Umbilical cord (tissue), 1 donor: ENCODE measurements at regions not wholly inside any gene's neighbourhood (a gene's known extent, or its start where the extent isn't known, plus 50 kb on each side); places are given as distances from the start of the nearest gene placed in this dataset.
A peak's percentile ranks its signal among the peaks of the same experiment; 100 is the strongest.
"Not testable (repeated sequence)": the region's sequence is repeated elsewhere in the genome, so short reads cannot be mapped to it uniquely, and the experiment has no call there.

Experiments used
- DNase-seq: peaks from one replicate; pipeline ENCODE4 v3.0.0-alpha.2; 2015; ENCODE audit warnings: low spot score

DNA sequence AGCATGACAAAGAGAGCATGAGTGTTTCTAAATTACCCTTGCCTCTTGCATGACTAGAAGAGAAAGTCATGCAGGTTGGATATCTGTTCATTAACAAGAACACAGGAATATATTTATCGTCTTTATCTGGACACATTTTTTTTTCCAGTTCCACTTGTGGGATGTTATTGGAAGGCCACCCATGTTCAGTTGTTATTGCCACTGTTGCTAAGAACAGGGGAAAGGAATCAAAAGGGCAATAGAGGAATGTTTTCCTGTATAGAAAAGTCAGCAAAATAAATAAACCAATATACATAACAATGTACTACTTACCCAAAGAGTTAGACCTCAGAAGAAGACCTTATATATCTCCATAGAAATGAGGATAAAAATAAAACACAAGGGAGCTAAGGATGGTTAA is 270.1 kb downstream of the QDPR start:
- DNase-seq = no peak

- DNase-seq = no peak
Measured at GRCh38 chr4:17238633-17239032, 273.3 kb downstream of the QDPR start.

DNA sequence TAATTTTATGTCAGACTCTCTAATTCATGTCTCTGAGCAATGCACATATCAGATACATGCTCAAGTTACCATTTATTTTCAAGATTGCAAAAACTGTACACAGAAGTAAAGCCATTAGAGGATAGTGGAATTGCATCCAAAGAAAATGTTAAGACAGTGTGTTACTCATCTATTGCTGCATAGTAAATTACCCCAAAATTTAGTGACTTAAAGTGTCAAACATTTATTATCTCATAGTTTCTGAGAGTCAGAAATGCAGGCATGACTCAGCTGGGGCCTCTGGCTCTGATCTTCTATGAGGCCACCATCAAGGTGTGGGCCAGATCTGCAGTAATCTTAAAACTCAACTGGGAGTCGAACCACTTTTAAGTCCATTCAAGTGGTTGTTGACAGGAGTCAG is 275.2 kb downstream of the QDPR start:
- peak; percentile 61 for DNase-seq

- no peak for DNase-seq
Measured at GRCh38 chr4:17234678-17235077, 277.2 kb downstream of the QDPR start.

GRCh38 chr4:17232566-17233253 is 279.2 kb downstream of the QDPR start:
- DNase-seq = peak; percentile 96

- DNase-seq = not testable (repeated sequence)
Measured at GRCh38 chr4:17231880-17232475, 279.9 kb downstream of the QDPR start.

DNA sequence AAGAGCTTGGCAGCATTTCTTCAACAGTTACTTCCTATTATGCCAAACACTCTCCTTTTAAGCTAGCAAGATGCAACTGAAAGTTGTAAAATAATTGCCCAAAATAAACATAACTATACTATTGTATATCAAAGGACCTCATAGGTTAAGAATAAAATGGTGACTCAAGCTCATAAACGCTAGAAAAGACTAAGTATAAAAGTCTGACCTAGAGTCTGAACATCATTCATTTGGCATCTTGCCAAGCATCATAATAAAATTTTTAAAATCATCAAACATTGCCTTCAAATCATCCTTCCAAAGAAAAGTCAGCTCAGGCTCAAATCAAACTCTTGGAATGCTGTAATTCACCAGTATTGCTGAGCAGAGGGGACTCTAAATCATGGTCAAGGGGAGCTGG is 281.2 kb downstream of the QDPR start:
- DNase-seq = peak; percentile 20

DNA sequence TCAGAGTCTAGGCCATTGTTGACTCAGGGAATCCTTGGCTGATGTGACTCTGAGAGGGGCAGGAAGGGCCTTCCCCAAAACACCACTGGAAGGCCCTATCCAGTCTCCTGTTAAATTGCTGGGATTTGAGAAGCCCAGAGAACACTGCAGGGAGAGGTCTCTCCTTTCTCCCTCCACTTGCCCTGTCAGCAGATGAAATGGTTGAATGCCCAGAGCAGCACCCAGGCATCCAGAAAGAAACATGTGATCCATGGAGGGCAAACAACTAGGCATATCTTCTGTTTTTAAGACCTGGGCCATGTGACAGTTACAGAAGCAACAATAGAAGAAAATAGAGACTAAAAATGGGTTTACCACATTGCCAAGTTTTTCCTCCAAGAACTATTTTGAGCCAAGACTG is 291.1 kb downstream of the QDPR start:
- no peak for DNase-seq

GRCh38 chr4:17218786-17219185 is 293.1 kb downstream of the QDPR start:
- no peak for DNase-seq

DNA sequence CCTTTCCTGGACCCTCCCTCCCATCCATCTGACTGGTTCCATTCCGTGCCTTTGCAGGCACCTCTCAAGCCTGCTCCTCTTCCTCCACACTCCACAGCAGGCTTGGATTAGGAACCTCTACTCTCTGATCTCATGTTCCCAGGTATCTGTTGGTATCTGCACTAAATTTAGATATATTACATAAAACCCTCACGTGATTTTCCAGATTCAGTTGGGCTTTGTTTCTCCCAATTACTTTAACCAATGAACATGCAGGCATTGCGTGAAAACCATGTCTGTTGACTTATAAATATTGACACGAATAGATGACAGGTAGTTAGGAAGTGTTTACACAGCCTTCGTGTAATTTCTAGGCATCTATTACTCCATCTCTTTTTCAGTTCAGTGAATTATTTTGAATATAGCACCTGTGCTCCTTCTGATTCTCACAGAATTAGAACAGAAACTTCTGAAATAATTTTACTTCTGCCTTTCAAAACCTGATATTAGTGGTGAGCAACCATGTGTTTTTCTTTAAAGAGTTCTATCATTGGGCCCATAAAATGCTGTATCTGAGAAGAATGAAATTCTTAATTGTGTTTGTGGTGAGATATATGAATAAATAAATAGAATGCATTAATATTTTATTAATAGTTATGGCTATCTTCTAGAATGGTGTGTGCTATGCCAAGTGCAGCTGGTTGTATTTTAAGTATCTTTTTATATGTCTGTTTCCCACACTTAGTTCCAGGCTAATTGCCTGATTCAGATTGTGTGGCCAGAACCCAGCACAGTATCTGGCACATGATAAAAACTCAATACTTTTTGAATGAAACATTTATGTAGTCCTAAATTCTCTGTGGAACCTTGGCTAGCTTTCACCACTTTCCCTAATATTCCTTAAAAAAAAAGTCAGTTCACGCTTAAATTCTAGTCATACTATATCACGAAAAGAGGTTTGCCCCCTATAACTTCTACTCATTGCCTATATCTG is 304.8 kb downstream of the QDPR start:
- DNase-seq = no peak

DNA sequence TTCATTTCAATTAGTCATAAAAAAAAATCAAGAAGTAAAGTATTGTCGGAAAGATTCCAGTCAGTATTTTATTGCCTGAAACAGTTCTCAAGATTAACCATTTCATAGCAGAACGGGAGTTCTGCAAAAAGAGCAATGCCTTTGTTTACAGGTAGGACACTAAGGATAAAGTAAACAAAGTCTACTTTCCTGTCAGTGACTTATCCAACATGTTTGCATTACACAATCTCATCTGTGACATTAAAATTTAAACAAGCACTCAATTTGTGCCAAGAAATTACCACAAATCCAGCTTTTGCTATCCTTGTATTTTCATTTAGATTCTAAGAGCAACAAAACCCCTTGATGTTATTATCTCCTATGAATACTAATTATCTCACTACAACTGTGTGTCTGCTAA is 306.5 kb upstream of the LDB2 start:
- DNase-seq = no peak

- DNase-seq = no peak
Measured at GRCh38 chr4:17203797-17204196, 305.4 kb upstream of the LDB2 start.

GRCh38 chr4:17197070-17197469 is 298.6 kb upstream of the LDB2 start:
- DNase-seq = no peak

GRCh38 chr4:17195461-17196275 is 297.2 kb upstream of the LDB2 start:
- DNase-seq = no peak

DNA sequence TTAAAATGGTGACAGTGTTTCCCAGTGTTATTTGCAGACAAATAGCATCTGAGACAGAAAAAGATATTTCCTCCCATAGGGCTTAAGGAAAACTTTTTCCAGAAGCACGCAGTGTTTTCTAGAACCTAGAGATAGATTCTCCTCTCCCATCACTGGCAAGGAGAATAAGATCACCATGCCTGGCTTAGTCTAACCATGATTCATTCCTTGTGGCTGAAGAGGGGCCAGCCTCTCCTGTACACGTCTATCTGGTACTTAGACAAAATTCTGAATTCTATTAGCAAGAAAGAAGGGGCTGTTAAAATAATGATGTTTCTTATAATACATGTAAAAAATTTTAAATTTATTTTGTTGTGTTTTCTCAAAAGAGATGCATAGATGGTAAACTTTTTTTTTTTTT is 296.1 kb upstream of the LDB2 start:
- no peak for DNase-seq

GRCh38 chr4:17189759-17190158 is 291.3 kb upstream of the LDB2 start:
- DNase-seq = no peak

DNA sequence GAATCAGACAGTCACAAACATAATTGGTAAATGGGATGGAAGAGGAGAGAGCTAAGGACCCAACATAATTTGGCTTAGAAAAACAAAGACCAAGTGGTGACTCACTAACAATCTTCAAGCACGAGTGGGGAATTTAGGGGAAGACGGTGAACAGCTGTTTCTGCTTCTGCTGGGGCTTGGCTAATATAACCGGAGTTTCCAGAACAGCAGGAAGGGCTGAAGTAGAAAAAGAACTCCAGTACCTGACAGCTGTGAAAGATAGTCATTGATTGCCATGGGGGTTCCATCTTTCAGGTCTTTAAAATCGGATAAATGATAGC is 290.9 kb upstream of the LDB2 start:
- peak; percentile 44 for DNase-seq

DNA sequence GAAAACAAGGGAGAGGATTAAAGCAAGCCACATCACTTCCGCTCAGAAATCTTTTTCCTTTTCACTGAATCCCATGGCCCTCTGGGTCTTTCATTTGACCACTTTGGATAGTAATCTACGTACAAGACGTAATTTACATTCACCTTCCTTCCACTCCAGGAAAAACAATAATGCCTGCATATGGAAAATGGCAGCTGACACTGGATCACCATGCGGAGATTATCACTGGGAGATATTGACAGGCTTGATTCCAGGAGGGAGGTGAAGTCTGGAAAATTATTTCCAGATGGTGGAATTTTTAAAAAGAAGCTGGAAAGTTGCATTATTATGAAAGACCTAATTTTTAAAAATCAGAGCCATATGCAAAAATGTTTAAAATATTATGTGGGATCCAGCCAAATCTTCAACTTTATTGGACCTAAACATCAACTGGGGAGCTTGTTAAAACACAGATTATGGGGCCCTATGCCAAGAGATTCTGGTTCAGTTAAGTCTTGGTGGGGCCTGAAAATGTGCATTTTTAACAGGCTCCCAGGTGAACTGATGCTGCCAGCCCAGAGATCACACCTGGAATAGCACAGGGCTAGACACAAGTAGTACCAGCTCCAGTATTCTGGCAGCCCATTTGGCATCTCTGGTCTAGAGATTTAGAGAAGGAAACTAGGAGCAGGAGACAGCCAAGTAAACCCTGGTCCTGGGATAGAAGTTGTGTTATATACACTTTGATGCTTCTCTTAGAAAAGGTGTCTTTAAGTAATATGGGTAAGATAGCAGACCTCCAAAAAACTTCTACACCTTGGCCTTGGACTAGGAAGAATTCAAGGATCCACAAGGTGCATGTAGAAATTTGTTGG is 290.3 kb upstream of the LDB2 start:
- no peak for DNase-seq

- DNase-seq = no peak
Measured at GRCh38 chr4:17188125-17188524, 289.7 kb upstream of the LDB2 start.

DNA sequence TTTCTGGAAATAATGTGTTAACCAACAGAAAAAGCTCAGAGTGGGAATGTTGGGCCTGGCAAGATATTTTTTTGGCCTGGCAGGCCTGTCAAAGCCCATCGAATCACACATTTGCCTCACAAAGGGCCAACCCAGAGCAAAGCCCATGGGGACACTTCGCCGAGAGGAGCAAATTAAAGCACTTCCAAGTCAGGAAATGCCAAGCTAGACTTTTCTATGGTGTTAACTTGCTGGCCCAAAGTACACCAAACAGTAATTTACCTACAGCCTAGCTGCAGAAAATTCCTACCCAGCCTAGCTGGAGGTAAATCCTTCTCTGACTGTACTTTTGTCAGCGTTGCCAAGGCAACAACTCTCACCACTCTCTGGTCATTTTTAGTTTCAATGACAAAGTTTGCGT is 288.6 kb upstream of the LDB2 start:
- no peak for DNase-seq

GRCh38 chr4:17182888-17183287 is 284.4 kb upstream of the LDB2 start:
- no peak for DNase-seq
